ENCODE measurements at regions not wholly inside any gene's neighbourhood (a gene's known extent, or its start where the extent isn't known, plus 50 kb on each side); places are given as distances from the start of the nearest gene placed in this dataset.

DNA sequence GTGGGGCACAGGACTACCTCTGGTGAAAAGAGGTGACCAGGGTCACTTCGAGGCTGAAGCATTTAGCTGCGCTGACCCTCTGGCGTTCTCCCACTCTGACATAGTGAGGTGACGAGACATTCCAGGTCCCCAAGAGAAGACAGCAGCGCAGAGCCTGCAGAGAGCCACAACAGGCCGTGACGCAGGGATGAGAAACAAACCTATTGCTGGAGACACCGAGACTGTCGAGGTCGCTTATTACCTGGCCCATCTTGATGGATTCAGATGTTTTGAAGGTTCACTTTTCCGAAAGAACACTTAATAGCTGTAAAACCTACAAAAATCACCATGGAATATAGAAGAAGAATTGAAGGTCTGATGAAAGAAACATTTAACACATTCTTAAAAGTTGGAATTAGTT is 466.3 kb downstream of the NR2F2 start:
- Histone ChIP-seq H3K4me2 (ENCODE audit: insufficient read depth, low read length) (no peak overlapping the region), H3K9ac (ENCODE audit: insufficient read depth in 1 of 2, low read depth in 2 of 2, low read length in 2 of 2) (no peak overlapping the region), H3K9me1 (ENCODE audit: control insufficient read depth, insufficient read depth, low read length) (no peaks in the 10 kb centered on the region), H3K9me3 (replicated peaks; ENCODE audit: control insufficient read depth, insufficient read depth, low read depth, low read length) (no peaks in the 10 kb centered on the region), H3K4me1 (replicated peaks in 1 of 2; ENCODE audit: control insufficient read depth in 2 of 2, insufficient read depth in 2 of 2, low read length in 2 of 2) (no peaks in the 10 kb centered on the region), H3K79me2 (ENCODE audit: control insufficient read depth, insufficient read depth, low read length) (no peaks in the 10 kb centered on the region), H2AFZ (ENCODE audit: low read depth, low read length) (no peak overlapping the region), H4K20me1 (replicated peaks; ENCODE audit: control insufficient read depth, insufficient read depth, low read length) (no peaks in the 10 kb centered on the region), H3K27me3 (ENCODE audit: control insufficient read depth in 2 of 2, insufficient read depth in 2 of 2, low read length in 2 of 2) (peaks cover 0 to 6% of the 10 kb centered on the region in 2 experiments; a peak in 1 of 5 replicates), H3K27ac (ENCODE audit: extremely low read depth, low read depth, low read length) (no peak overlapping the region), H3K36me3 (ENCODE audit: control insufficient read depth, insufficient read depth, low read length) (no peaks in the 10 kb centered on the region), H3K4me3 (no peak overlapping the region)
- ATAC-seq (no peak), FAIRE-seq (no peak), DNase-seq (ENCODE audit: extremely low read depth in 1 of 4, low spot score in 3 of 4) (no peak)
- BruUV-seq (replicated peaks): no TSS peak
- in situ Hi-C loops (cut with MboI) (no loop called here), intact Hi-C loops (cut with micrococcal nuclease) (no loop called here)
- TF ChIP-seq XRCC4 (IDR thresholded peaks at IDR 0.05; ENCODE audit: extremely low read depth, insufficient read depth, insufficient read length) (no peak), NUFIP1 (IDR thresholded peaks at IDR 0.05; ENCODE audit: partially characterized antibody) (no peak), GABPA (tag; conservative IDR thresholded peaks at IDR 0.05; ENCODE audit: low read depth) (no peak), HDGF (IDR thresholded peaks at IDR 0.05) (no peak), KDM2B (CRISPR knock-in tag; IDR thresholded peaks at IDR 0.05) (no peak), CBFA2T3 (IDR thresholded peaks at IDR 0.05) (no peak), ZNF175 (CRISPR knock-in tag; IDR thresholded peaks at IDR 0.05; ENCODE audit: low read depth) (no peak), DDX20 (tag; IDR thresholded peaks at IDR 0.05; ENCODE audit: low read depth) (no peak), SMARCE1 (IDR thresholded peaks at IDR 0.05) (no peak), TOE1 (IDR thresholded peaks at IDR 0.05; ENCODE audit: borderline replicate concordance) (no peak), TOE1 (CRISPR knock-in tag; IDR thresholded peaks at IDR 0.05; ENCODE audit: borderline replicate concordance, low read depth) (no peak), TEAD4 (IDR thresholded peaks at IDR 0.05; ENCODE audit: low read length) (no peak), TEAD4 (CRISPR knock-in tag; IDR thresholded peaks at IDR 0.05; ENCODE audit: borderline replicate concordance) (no peak), TCF7L2 (IDR thresholded peaks at IDR 0.05; ENCODE audit: low read depth, low read length) (no peak), CTBP1 (IDR thresholded peaks at IDR 0.05; ENCODE audit: borderline replicate concordance) (no peak)
- TF ChIP-seq, protein P1, sequence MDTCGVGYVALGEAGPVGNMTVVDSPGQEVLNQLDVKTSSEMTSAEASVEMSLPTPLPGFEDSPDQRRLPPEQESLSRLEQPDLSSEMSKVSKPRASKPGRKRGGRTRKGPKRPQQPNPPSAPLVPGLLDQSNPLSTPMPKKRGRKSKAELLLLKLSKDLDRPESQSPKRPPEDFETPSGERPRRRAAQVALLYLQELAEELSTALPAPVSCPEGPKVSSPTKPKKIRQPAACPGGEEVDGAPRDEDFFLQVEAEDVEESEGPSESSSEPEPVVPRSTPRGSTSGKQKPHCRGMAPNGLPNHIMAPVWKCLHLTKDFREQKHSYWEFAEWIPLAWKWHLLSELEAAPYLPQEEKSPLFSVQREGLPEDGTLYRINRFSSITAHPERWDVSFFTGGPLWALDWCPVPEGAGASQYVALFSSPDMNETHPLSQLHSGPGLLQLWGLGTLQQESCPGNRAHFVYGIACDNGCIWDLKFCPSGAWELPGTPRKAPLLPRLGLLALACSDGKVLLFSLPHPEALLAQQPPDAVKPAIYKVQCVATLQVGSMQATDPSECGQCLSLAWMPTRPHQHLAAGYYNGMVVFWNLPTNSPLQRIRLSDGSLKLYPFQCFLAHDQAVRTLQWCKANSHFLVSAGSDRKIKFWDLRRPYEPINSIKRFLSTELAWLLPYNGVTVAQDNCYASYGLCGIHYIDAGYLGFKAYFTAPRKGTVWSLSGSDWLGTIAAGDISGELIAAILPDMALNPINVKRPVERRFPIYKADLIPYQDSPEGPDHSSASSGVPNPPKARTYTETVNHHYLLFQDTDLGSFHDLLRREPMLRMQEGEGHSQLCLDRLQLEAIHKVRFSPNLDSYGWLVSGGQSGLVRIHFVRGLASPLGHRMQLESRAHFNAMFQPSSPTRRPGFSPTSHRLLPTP (IDR thresholded peaks at IDR 0.05; ENCODE audit: borderline replicate concordance, extremely low read depth, insufficient read length): no peak
- TF ChIP-seq, protein P2, sequence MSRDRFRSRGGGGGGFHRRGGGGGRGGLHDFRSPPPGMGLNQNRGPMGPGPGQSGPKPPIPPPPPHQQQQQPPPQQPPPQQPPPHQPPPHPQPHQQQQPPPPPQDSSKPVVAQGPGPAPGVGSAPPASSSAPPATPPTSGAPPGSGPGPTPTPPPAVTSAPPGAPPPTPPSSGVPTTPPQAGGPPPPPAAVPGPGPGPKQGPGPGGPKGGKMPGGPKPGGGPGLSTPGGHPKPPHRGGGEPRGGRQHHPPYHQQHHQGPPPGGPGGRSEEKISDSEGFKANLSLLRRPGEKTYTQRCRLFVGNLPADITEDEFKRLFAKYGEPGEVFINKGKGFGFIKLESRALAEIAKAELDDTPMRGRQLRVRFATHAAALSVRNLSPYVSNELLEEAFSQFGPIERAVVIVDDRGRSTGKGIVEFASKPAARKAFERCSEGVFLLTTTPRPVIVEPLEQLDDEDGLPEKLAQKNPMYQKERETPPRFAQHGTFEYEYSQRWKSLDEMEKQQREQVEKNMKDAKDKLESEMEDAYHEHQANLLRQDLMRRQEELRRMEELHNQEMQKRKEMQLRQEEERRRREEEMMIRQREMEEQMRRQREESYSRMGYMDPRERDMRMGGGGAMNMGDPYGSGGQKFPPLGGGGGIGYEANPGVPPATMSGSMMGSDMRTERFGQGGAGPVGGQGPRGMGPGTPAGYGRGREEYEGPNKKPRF (IDR thresholded peaks at IDR 0.05; ENCODE audit: low read depth, low read length): no peak
- ChIA-PET POLR2A (interaction anchor here (0.9 kb wide), 1 partner anchor 870 kb away, joined by 4 read pairs; no protein-coding TSS in a partner anchor), CTCF (ENCODE audit: low intra/inter-chr PET ratio) (no interaction called here)
- 2% methylated on average over 10 of the region's 11 CpGs for WGBS (ENCODE audit: insufficient coverage, low coverage, missing lambda C conversion rate)

Measured in K562 (cell line).